Endothelial cell of umbilical vein (primary cell): ENCODE measurements at regions not wholly inside any gene's neighbourhood (a gene's known extent, or its start where the extent isn't known, plus 50 kb on each side); places are given as distances from the start of the nearest gene placed in this dataset.

Experiments
- BruUV-seq: library from RNA; stranded (reverse); fragments of 400-500 nt; replicated peaks from 2 replicates; lab custom pipeline; 2021; lab: Mats Ljungman, UMichigan
- CTCF ChIA-PET: fragments of 300-600, 350-600 bp; sonication (Branson Sonifier 250); formaldehyde crosslinking; loops from one replicate; lab custom pipeline; 2021; ENCODE audit warnings: antibody characterized with exemption, inconsistent platforms; lab: Charles Lee
- POLR2A ChIA-PET: fragments of 300-600, 350-600 bp; sonication (Branson Sonifier 250); formaldehyde crosslinking; loops from one replicate; lab custom pipeline; 2021; ENCODE audit warnings: antibody characterized with exemption, inconsistent platforms; lab: Charles Lee
- DNase-seq: peaks from one replicate; pipeline ENCODE4 v3.0.0-alpha.2; 2011; ENCODE audit warnings: low read depth, low spot score
- FAIRE-seq: peaks from 2 replicates; lab custom pipeline; 2011; peaks lifted over from hg19 to GRCh38; lab: Jason Lieb, UNC
- H2AFZ ChIP-seq: 2 replicates; pipeline ENCODE4 v1.6.0; 2012; ENCODE audit warnings: low read depth, low read length, control low read depth, inconsistent platforms
- H3K27ac ChIP-seq: 2 replicates; pipeline ENCODE4 v1.5.1; 2011; ENCODE audit warnings: low read depth, mild to moderate bottlenecking, control low read depth, low read length, moderate library complexity; ENCODE audit not compliant: insufficient read depth
- H3K27me3 ChIP-seq, 2 experiments: 2 replicates each; pipeline versions ENCODE4 v1.6.0 to v1.6.1; 2011; ENCODE audit warnings: low read length in 2 of 2, mixed read lengths in 1 of 2; ENCODE audit not compliant: control insufficient read depth in 2 of 2, insufficient read depth in 2 of 2
- H3K36me3 ChIP-seq, 2 experiments: 2 replicates in 1 of 2; 3 replicates in 1 of 2; pipeline ENCODE4 v1.5.1; 2011; ENCODE audit warnings: low read length in 2 of 2, mild to moderate bottlenecking in 1 of 2, moderate library complexity in 1 of 2; ENCODE audit not compliant: control insufficient read depth in 2 of 2, insufficient read depth in 2 of 2; ENCODE audit errors: extremely low read depth in 1 of 2
- H3K4me1 ChIP-seq: 3 replicates; pipeline ENCODE4 v1.5.1; 2011; ENCODE audit warnings: mild to moderate bottlenecking, low read length; ENCODE audit not compliant: control insufficient read depth, insufficient read depth; ENCODE audit errors: extremely low read depth
- H3K4me2 ChIP-seq: 2 replicates; pipeline ENCODE4 v1.6.1; 2011; ENCODE audit warnings: low read length, control low read depth, mixed read lengths; ENCODE audit not compliant: insufficient read depth
- H3K4me3 ChIP-seq, 3 experiments: fragments of 200-600 bp in 1 of 3; sonication (generic), shearing (Covaris generic) in 1 of 3; replicated peaks in 1 of 3; 2 replicates each; pipeline ENCODE4 v1.5.1; 2011 to 2016; ENCODE audit warnings: control low read depth in 3 of 3, low read length in 3 of 3, mild to moderate bottlenecking in 2 of 3, inconsistent platforms in 1 of 3, low read depth in 1 of 3, moderate library complexity in 1 of 3; ENCODE audit not compliant: insufficient read depth in 1 of 3
- H3K79me2 ChIP-seq: 2 replicates; pipeline ENCODE4 v1.6.0; 2012; ENCODE audit warnings: low read length, inconsistent platforms; ENCODE audit not compliant: control insufficient read depth, insufficient read depth
- H3K9ac ChIP-seq: replicated peaks from 2 replicates; pipeline ENCODE3; 2011; ENCODE audit warnings: low read length, control low read depth; ENCODE audit not compliant: insufficient read depth; ENCODE audit errors: extremely low read depth
- H3K9me1 ChIP-seq: replicated peaks from 3 replicates; pipeline ENCODE4 v1.6.0; 2011; ENCODE audit warnings: mild to moderate bottlenecking, low read length; ENCODE audit not compliant: control insufficient read depth, insufficient read depth; ENCODE audit errors: extremely low read depth
- H3K9me3 ChIP-seq: replicated peaks from 2 replicates; pipeline ENCODE4 v1.5.1; 2012; ENCODE audit warnings: low read length, inconsistent platforms; ENCODE audit not compliant: control insufficient read depth, insufficient read depth
- H4K20me1 ChIP-seq: replicated peaks from 2 replicates; pipeline ENCODE3; 2011; ENCODE audit warnings: mild to moderate bottlenecking, low read length; ENCODE audit not compliant: control insufficient read depth, insufficient read depth; ENCODE audit errors: extremely low read depth
- EZH2 ChIP-seq: IDR thresholded peaks from 2 replicates; pipeline ENCODE4 v1.6.1; 2012; ENCODE audit warnings: borderline replicate concordance, low read depth, mild to moderate bottlenecking, moderate library complexity, low read length, inconsistent platforms; ENCODE audit not compliant: severe bottlenecking
- FOS ChIP-seq: IDR thresholded peaks from 2 replicates; pipeline ENCODE4 v1.6.1; 2011; ENCODE audit warnings: mild to moderate bottlenecking, low read length, moderate library complexity, borderline replicate concordance; ENCODE audit not compliant: insufficient read depth
- GATA2 ChIP-seq: IDR thresholded peaks from 2 replicates; pipeline ENCODE4 v1.7.0; 2011; ENCODE audit warnings: low read depth, mild to moderate bottlenecking, moderate library complexity, mixed read lengths, low read length; ENCODE audit not compliant: insufficient read length, insufficient read depth
- JUN ChIP-seq: IDR thresholded peaks from 2 replicates; pipeline ENCODE4 v1.6.1; 2011; ENCODE audit warnings: borderline replicate concordance, low read depth; ENCODE audit not compliant: insufficient read length, insufficient read depth
- MYC ChIP-seq: IDR thresholded peaks from one replicate; pipeline ENCODE4 v1.6.1; 2011; ENCODE audit warnings: mild to moderate bottlenecking, low read depth, low read length
- POLR2A ChIP-seq: IDR thresholded peaks from 2 replicates; pipeline ENCODE4 v1.6.1; 2012; ENCODE audit warnings: low read depth, mild to moderate bottlenecking, control low read depth, low read length
- POLR2AphosphoS5 ChIP-seq: IDR thresholded peaks from 2 replicates; pipeline ENCODE4 v1.6.1; 2012; ENCODE audit warnings: low read depth, mild to moderate bottlenecking, control low read depth, low read length, moderate library complexity; ENCODE audit not compliant: insufficient read depth
- dilution Hi-C: fragments of 300-500 bp; cut with MboI; formaldehyde crosslinking; loops from one replicate; pipeline ENCODE4 v1.15.0; 2019; ENCODE audit warnings: low sequenced_read_pairs; ENCODE audit not compliant: extremely low pct_ligation_motif_present
- intact Hi-C: fragments of 100-400 bp; cut with micrococcal nuclease; formaldehyde crosslinking; loops from one replicate; pipeline ENCODE4 v1.10.0; 2022
- TF ChIP-seq, protein P1 (sequence below), 2 donors: IDR thresholded peaks; 1 replicate in 1 of 2; 2 replicates in 1 of 2; pipeline ENCODE4 v1.5.1; 2011; ENCODE audit warnings: low read length in 2 of 2, mild to moderate bottlenecking in 2 of 2, moderate library complexity in 2 of 2, control low read depth in 1 of 2, inconsistent platforms in 1 of 2, low read depth in 1 of 2; ENCODE audit not compliant: insufficient read depth in 1 of 2; ENCODE audit errors: extremely low read depth in 1 of 2
- TF ChIP-seq, protein P2 (sequence below): IDR thresholded peaks from 2 replicates; pipeline ENCODE4 v1.6.1; 2011; ENCODE audit not compliant: insufficient read depth, insufficient read length

DNA sequence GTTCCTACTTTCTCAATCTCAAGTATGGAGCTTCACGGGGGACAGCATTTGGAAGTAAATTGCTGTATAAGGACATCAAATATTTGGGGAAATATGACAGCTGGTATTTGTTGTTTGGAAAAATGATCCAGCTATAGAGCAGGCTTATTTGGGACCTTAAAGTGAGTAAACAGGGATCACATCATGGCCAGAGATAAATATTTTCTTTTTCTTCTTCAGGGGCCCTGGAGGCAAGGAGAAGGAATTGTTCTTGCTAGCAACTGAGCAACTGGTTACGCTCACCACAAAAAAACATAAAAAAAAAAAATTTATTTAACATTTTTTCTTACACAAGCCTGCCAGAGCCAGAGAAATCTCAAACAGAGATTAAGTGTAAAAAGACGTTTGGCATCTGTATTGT is 277.2 kb upstream of the UGT8 start:
- H3K9me1 ChIP-seq, result no peaks in the 10 kb centered on the region
- DNase-seq, result no peak
- no peaks in the 10 kb centered on the region for H3K79me2 ChIP-seq
- no peaks in the 10 kb centered on the region for H4K20me1 ChIP-seq
- CTCF ChIA-PET, result no interaction called here
- no peak overlapping the region for H2AFZ ChIP-seq
- no peak overlapping the region for H3K4me3 ChIP-seq
- dilution Hi-C loops (no loop called here), intact Hi-C loops (no loop called here)
- no peaks in the 10 kb centered on the region for H3K36me3 ChIP-seq
- POLR2A ChIA-PET, result no interaction called here
- TF ChIP-seq POLR2AphosphoS5 (no peak), FOS (no peak), EZH2 (no peak), MYC (no peak), GATA2 (no peak), JUN (no peak), POLR2A (no peak)
- TF ChIP-seq, protein P1, sequence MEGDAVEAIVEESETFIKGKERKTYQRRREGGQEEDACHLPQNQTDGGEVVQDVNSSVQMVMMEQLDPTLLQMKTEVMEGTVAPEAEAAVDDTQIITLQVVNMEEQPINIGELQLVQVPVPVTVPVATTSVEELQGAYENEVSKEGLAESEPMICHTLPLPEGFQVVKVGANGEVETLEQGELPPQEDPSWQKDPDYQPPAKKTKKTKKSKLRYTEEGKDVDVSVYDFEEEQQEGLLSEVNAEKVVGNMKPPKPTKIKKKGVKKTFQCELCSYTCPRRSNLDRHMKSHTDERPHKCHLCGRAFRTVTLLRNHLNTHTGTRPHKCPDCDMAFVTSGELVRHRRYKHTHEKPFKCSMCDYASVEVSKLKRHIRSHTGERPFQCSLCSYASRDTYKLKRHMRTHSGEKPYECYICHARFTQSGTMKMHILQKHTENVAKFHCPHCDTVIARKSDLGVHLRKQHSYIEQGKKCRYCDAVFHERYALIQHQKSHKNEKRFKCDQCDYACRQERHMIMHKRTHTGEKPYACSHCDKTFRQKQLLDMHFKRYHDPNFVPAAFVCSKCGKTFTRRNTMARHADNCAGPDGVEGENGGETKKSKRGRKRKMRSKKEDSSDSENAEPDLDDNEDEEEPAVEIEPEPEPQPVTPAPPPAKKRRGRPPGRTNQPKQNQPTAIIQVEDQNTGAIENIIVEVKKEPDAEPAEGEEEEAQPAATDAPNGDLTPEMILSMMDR (IDR thresholded peaks at IDR 0.05; ENCODE audit: extremely low read depth in 1 of 2, insufficient read depth in 1 of 2, low read depth in 1 of 2, low read length in 2 of 2), result no peak
- TF ChIP-seq, protein P2, sequence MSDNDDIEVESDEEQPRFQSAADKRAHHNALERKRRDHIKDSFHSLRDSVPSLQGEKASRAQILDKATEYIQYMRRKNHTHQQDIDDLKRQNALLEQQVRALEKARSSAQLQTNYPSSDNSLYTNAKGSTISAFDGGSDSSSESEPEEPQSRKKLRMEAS, result no peak
- no peaks in the 10 kb centered on the region for H3K27me3 ChIP-seq
- no peaks in the 10 kb centered on the region for H3K9me3 ChIP-seq
- H3K27ac ChIP-seq, result no peak overlapping the region
- H3K4me1 ChIP-seq, result no peaks in the 10 kb centered on the region
- no peak overlapping the region for H3K4me2 ChIP-seq
- no TSS peak for BruUV-seq
- peak; percentile 28 for FAIRE-seq
- H3K9ac ChIP-seq, result no peak overlapping the region
